Hepatocyte (in vitro differentiated cells): ENCODE measurements at regions not wholly inside any gene's neighbourhood (a gene's known extent, or its start where the extent isn't known, plus 50 kb on each side); places are given as distances from the start of the nearest gene placed in this dataset.

Experiments
- DNase-seq: peaks from one replicate; pipeline ENCODE4 v3.0.0-alpha.2; 2016; ENCODE audit warnings: low spot score
- H2AFZ ChIP-seq: fragments of 200-600 bp; sonication (generic); 2 replicates; pipeline ENCODE4 v1.6.0; 2016; ENCODE audit warnings: antibody characterized with exemption, mild to moderate bottlenecking
- H3K27ac ChIP-seq: fragments of 200-600 bp; sonication (generic); 2 replicates; pipeline ENCODE4 v1.5.1; 2016; ENCODE audit warnings: mild to moderate bottlenecking
- H3K27me3 ChIP-seq: fragments of 200-600 bp; sonication (generic); 2 replicates; pipeline ENCODE4 v1.6.1; 2016
- H3K36me3 ChIP-seq: fragments of 200-600 bp; sonication (generic); replicated peaks from 2 replicates; pipeline ENCODE4 v1.5.1; 2016; ENCODE audit warnings: low read depth; ENCODE audit not compliant: insufficient read depth
- H3K4me1 ChIP-seq: fragments of 200-600 bp; sonication (generic); 2 replicates; pipeline ENCODE4 v1.5.1; 2016; ENCODE audit warnings: mild to moderate bottlenecking, moderate library complexity; ENCODE audit not compliant: insufficient read depth
- H3K4me2 ChIP-seq: fragments of 200-600 bp; sonication (generic); 2 replicates; pipeline ENCODE4 v1.6.0; 2016
- H3K4me3 ChIP-seq: fragments of 200-600 bp; sonication (generic); 2 replicates; pipeline ENCODE4 v1.5.1; 2016; ENCODE audit warnings: mild to moderate bottlenecking
- H3K79me2 ChIP-seq: fragments of 200-600 bp; sonication (generic); 2 replicates; pipeline ENCODE4 v1.6.0; 2017; ENCODE audit warnings: mild to moderate bottlenecking
- H3K9me2 ChIP-seq: fragments of 200-600 bp; sonication (generic); replicated peaks from 2 replicates; pipeline ENCODE4 v1.6.0; 2017; ENCODE audit warnings: mild to moderate bottlenecking; ENCODE audit not compliant: insufficient read depth
- H3K9me3 ChIP-seq: fragments of 200-600 bp; sonication (generic); 2 replicates; pipeline ENCODE4 v1.5.1; 2016; ENCODE audit warnings: low read depth, mild to moderate bottlenecking
- H4K20me1 ChIP-seq: fragments of 200-600 bp; sonication (generic); 2 replicates; pipeline ENCODE4 v1.6.0; 2016; ENCODE audit warnings: mild to moderate bottlenecking; ENCODE audit not compliant: insufficient read depth, poor library complexity, severe bottlenecking
- CTCF ChIP-seq: fragments of 200-600 bp; sonication (generic); IDR thresholded peaks from 2 replicates; pipeline ENCODE4 v1.5.1; 2016; ENCODE audit warnings: antibody characterized with exemption, mild to moderate bottlenecking; ENCODE audit not compliant: poor library complexity
- EZH2 ChIP-seq: fragments of 200-600 bp; sonication (generic); IDR thresholded peaks from 2 replicates; pipeline ENCODE4 v1.6.1; 2016; ENCODE audit warnings: antibody characterized with exemption, mild to moderate bottlenecking, borderline replicate concordance
- EZH2phosphoT487 ChIP-seq: fragments of 200-600 bp; sonication (generic); IDR thresholded peaks from one replicate; pipeline ENCODE4 v1.6.1; 2018; ENCODE audit warnings: antibody characterized with exemption, mild to moderate bottlenecking, low read depth, moderate library complexity; ENCODE audit not compliant: unreplicated experiment, severe bottlenecking
- WGBS: methylation state at CpG from one replicate; pipeline ENCODE4 v1.1.6; 2016; ENCODE audit warnings: low lambda C conversion rate; ENCODE audit errors: missing lambda C conversion rate; 5-methylcytosine and 5-hydroxymethylcytosine counted together

GRCh38 chr10:23892296-23892695, 316.6 kb upstream of the KIAA1217 start:
- Histone ChIP-seq H3K9me2 (no peaks in the 10 kb centered on the region), H3K4me2 (no peak overlapping the region), H3K79me2 (no peaks in the 10 kb centered on the region), H4K20me1 (no peaks in the 10 kb centered on the region), H3K27me3 (no peaks in the 10 kb centered on the region), H3K27ac (no peak overlapping the region), H2AFZ (no peak overlapping the region), H3K4me3 (no peak overlapping the region), H3K36me3 (no peaks in the 10 kb centered on the region), H3K4me1 (no peaks in the 10 kb centered on the region), H3K9me3 (no peaks in the 10 kb centered on the region)
- TF ChIP-seq EZH2phosphoT487 (no peak), EZH2 (no peak), CTCF (no peak)
- DNase-seq, result no peak

- H4K20me1 ChIP-seq, result no peaks in the 10 kb centered on the region
- no peaks in the 10 kb centered on the region for H3K4me1 ChIP-seq
- no peaks in the 10 kb centered on the region for H3K9me3 ChIP-seq
- no peaks in the 10 kb centered on the region for H3K27me3 ChIP-seq
- no peak overlapping the region for H3K4me2 ChIP-seq
- TF ChIP-seq CTCF (no peak), EZH2 (no peak), EZH2phosphoT487 (no peak)
- no peak for DNase-seq
- no peak overlapping the region for H3K4me3 ChIP-seq
- no peaks in the 10 kb centered on the region for H3K36me3 ChIP-seq
- no peak overlapping the region for H2AFZ ChIP-seq
- WGBS, result 88% methylated on average over 4 of the region's 4 CpGs
- H3K9me2 ChIP-seq, result no peaks in the 10 kb centered on the region
- H3K79me2 ChIP-seq, result no peaks in the 10 kb centered on the region
- no peak overlapping the region for H3K27ac ChIP-seq
Measured at GRCh38 chr10:23897267-23897666, 311.7 kb upstream of the KIAA1217 start.

GRCh38 chr10:23897861-23898260, 311.1 kb upstream of the KIAA1217 start:
- no peaks in the 10 kb centered on the region for H3K9me3 ChIP-seq
- no peak overlapping the region for H3K27ac ChIP-seq
- H3K36me3 ChIP-seq, result no peaks in the 10 kb centered on the region
- WGBS, result 89% methylated on average over 3 of the region's 3 CpGs
- TF ChIP-seq EZH2 (no peak), EZH2phosphoT487 (no peak), CTCF (no peak)
- no peaks in the 10 kb centered on the region for H3K79me2 ChIP-seq
- no peaks in the 10 kb centered on the region for H3K27me3 ChIP-seq
- no peak overlapping the region for H3K4me3 ChIP-seq
- DNase-seq, result no peak
- H2AFZ ChIP-seq, result no peak overlapping the region
- H3K4me1 ChIP-seq, result no peaks in the 10 kb centered on the region
- H3K4me2 ChIP-seq, result no peak overlapping the region
- no peaks in the 10 kb centered on the region for H4K20me1 ChIP-seq
- no peaks in the 10 kb centered on the region for H3K9me2 ChIP-seq

- Histone ChIP-seq H3K4me1 (no peaks in the 10 kb centered on the region), H3K36me3 (no peaks in the 10 kb centered on the region), H3K9me2 (no peaks in the 10 kb centered on the region), H3K79me2 (no peaks in the 10 kb centered on the region), H4K20me1 (no peaks in the 10 kb centered on the region), H3K4me3 (no peak overlapping the region), H3K4me2 (no peak overlapping the region), H3K27me3 (no peaks in the 10 kb centered on the region), H3K9me3 (no peaks in the 10 kb centered on the region), H3K27ac (no peak overlapping the region), H2AFZ (no peak overlapping the region)
- no peak for DNase-seq
- WGBS, result 73% methylated on average over 2 of the region's 2 CpGs
- TF ChIP-seq EZH2phosphoT487 (no peak), CTCF (no peak), EZH2 (no peak)
Measured at GRCh38 chr10:23899166-23899565, 309.8 kb upstream of the KIAA1217 start.
